H9 (cell line): ENCODE measurements at regions not wholly inside any gene's neighbourhood (a gene's known extent, or its start where the extent isn't known, plus 50 kb on each side); places are given as distances from the start of the nearest gene placed in this dataset.

Experiments used
- DNase-seq: peaks from one replicate; pipeline ENCODE4 v3.0.0-alpha.2; 2017
- H2AFZ ChIP-seq: one replicate; pipeline ENCODE4 v1.6.1; 2013; ENCODE audit warnings: mild to moderate bottlenecking, low read length, control low read depth, moderate library complexity
- H2AK5ac ChIP-seq: 2 replicates; pipeline ENCODE4 v1.6.1; 2013; ENCODE audit warnings: low read length, control low read depth, mixed read lengths; ENCODE audit not compliant: insufficient read length
- H2BK120ac ChIP-seq: one replicate; pipeline ENCODE4 v1.6.1; 2013; ENCODE audit warnings: low read depth, mild to moderate bottlenecking, low read length, control low read depth, inconsistent platforms; ENCODE audit not compliant: poor library complexity, severe bottlenecking
- H2BK12ac ChIP-seq: 2 replicates; pipeline ENCODE4 v1.6.1; 2013; ENCODE audit warnings: low read length, control low read depth, mixed read lengths, low read depth; ENCODE audit not compliant: insufficient read length
- H2BK15ac ChIP-seq: 2 replicates; pipeline ENCODE4 v1.6.1; 2013; ENCODE audit warnings: low read depth, low read length, control low read depth
- H2BK20ac ChIP-seq: one replicate; pipeline ENCODE4 v1.6.1; 2013; ENCODE audit warnings: low read depth, mild to moderate bottlenecking, low read length, control low read depth, inconsistent platforms; ENCODE audit not compliant: poor library complexity, severe bottlenecking
- H2BK5ac ChIP-seq: 2 replicates; pipeline ENCODE4 v1.6.1; 2013; ENCODE audit warnings: low read length, control low read depth, mixed read lengths; ENCODE audit not compliant: insufficient read length
- H3K14ac ChIP-seq: 2 replicates; pipeline ENCODE4 v1.6.1; 2013; ENCODE audit warnings: low read length, control low read depth; ENCODE audit not compliant: insufficient read depth
- H3K18ac ChIP-seq: 2 replicates; pipeline ENCODE4 v1.6.1; 2013; ENCODE audit warnings: low read depth, mild to moderate bottlenecking, mixed read lengths, low read length, control low read depth; ENCODE audit not compliant: insufficient read length
- H3K23ac ChIP-seq: 2 replicates; pipeline ENCODE4 v1.6.1; 2013; ENCODE audit warnings: low read length, control low read depth, mixed read lengths, low read depth; ENCODE audit not compliant: insufficient read length
- H3K23me2 ChIP-seq: 2 replicates; pipeline ENCODE4 v1.6.1; 2013; ENCODE audit warnings: low read depth, mild to moderate bottlenecking, mixed read lengths, low read length, control low read depth; ENCODE audit not compliant: insufficient read length, poor library complexity, severe bottlenecking
- H3K27ac ChIP-seq: 2 replicates; pipeline ENCODE4 v1.5.1; 2013; ENCODE audit warnings: low read length, control low read depth, mixed read lengths, low read depth; ENCODE audit not compliant: insufficient read length
- H3K27me3 ChIP-seq: 2 replicates; pipeline ENCODE4 v1.6.1; 2013; ENCODE audit warnings: low read length, control low read depth, inconsistent platforms; ENCODE audit not compliant: insufficient read depth
- H3K4ac ChIP-seq: 2 replicates; pipeline ENCODE4 v1.6.1; 2013; ENCODE audit warnings: low read depth, mild to moderate bottlenecking, control low read depth, inconsistent platforms, low read length, moderate library complexity
- H3K4me1 ChIP-seq: 2 replicates; pipeline ENCODE4 v1.6.1; 2013; ENCODE audit warnings: low read length, control low read depth, inconsistent platforms; ENCODE audit not compliant: insufficient read depth
- H3K4me2 ChIP-seq: 2 replicates; pipeline ENCODE4 v1.6.1; 2013; ENCODE audit warnings: low read length, control low read depth, mixed read lengths; ENCODE audit not compliant: insufficient read length, insufficient read depth
- H3K56ac ChIP-seq: 2 replicates; pipeline ENCODE4 v1.6.1; 2013; ENCODE audit warnings: low read depth, mild to moderate bottlenecking, mixed read lengths, low read length, control low read depth; ENCODE audit not compliant: insufficient read length
- H3K79me1 ChIP-seq: 2 replicates; pipeline ENCODE4 v1.6.1; 2013; ENCODE audit warnings: low read depth, mild to moderate bottlenecking, moderate library complexity, low read length, control low read depth, inconsistent platforms; ENCODE audit not compliant: insufficient read depth, poor library complexity, severe bottlenecking
- H3K79me2 ChIP-seq: 2 replicates; pipeline ENCODE4 v1.6.1; 2013; ENCODE audit warnings: low read length, control low read depth, inconsistent platforms; ENCODE audit not compliant: insufficient read depth
- H3K9ac ChIP-seq: 2 replicates; pipeline ENCODE4 v1.6.1; 2013; ENCODE audit warnings: low read length, control low read depth, mixed read lengths; ENCODE audit not compliant: insufficient read length; ENCODE audit errors: extremely low read depth
- H3K9me3 ChIP-seq: one replicate; pipeline ENCODE4 v1.6.1; 2013; ENCODE audit warnings: low read depth, low read length, inconsistent platforms; ENCODE audit not compliant: control insufficient read depth
- H3T11ph ChIP-seq: one replicate; pipeline ENCODE4 v1.6.1; 2013; ENCODE audit warnings: mild to moderate bottlenecking, low read length, control low read depth, inconsistent platforms
- H4K20me1 ChIP-seq: one replicate; pipeline ENCODE4 v1.6.1; 2013; ENCODE audit not compliant: control insufficient read depth, insufficient read length, insufficient read depth
- H4K5ac ChIP-seq: 2 replicates; pipeline ENCODE4 v1.6.1; 2013; ENCODE audit warnings: low read depth, mild to moderate bottlenecking, mixed read lengths, low read length, control low read depth; ENCODE audit not compliant: insufficient read length
- H4K8ac ChIP-seq: replicated peaks from 2 replicates; pipeline ENCODE4 v1.6.1; 2013; ENCODE audit warnings: low read length, control low read depth, mixed read lengths, low read depth; ENCODE audit not compliant: insufficient read length
- H4K91ac ChIP-seq: 2 replicates; pipeline ENCODE4 v1.6.1; 2013; ENCODE audit warnings: low read depth, mild to moderate bottlenecking, moderate library complexity, mixed read lengths, low read length, control low read depth; ENCODE audit not compliant: insufficient read length
- H3K27ac Mint-ChIP-seq, 3 experiments: 2 replicates in 2 of 3; 3 replicates in 1 of 3; pipeline ENCODE4 v1.8.0; 2020 to 2021; ENCODE audit warnings: mixed read lengths in 3 of 3, mild to moderate bottlenecking in 1 of 3, moderate library complexity in 1 of 3
- H3K27me3 Mint-ChIP-seq: 2 replicates; pipeline ENCODE4 v1.8.0; 2021; ENCODE audit warnings: low read depth, mild to moderate bottlenecking, moderate library complexity, mixed read lengths
- H3K36me3 Mint-ChIP-seq, 3 experiments: 2 replicates in 2 of 3; 3 replicates in 1 of 3; pipeline ENCODE4 v1.8.0; 2020 to 2021; ENCODE audit warnings: low read depth in 3 of 3, mixed read lengths in 3 of 3; ENCODE audit not compliant: insufficient read depth in 1 of 3
- H3K4me1 Mint-ChIP-seq, 2 experiments: 2 replicates each; pipeline ENCODE4 v1.8.0; 2020; ENCODE audit warnings: mixed read lengths in 2 of 2
- H3K4me3 Mint-ChIP-seq, 2 experiments: 2 replicates in 1 of 2; 3 replicates in 1 of 2; pipeline ENCODE4 v1.8.0; 2020 to 2021; ENCODE audit warnings: mild to moderate bottlenecking in 2 of 2, mixed read lengths in 2 of 2, moderate library complexity in 1 of 2
- H3K9me3 Mint-ChIP-seq, 2 experiments: 2 replicates in 1 of 2; 3 replicates in 1 of 2; pipeline ENCODE4 v1.8.0; 2020; ENCODE audit warnings: mild to moderate bottlenecking in 2 of 2, mixed read lengths in 2 of 2, moderate library complexity in 1 of 2
- CTCF ChIP-seq: fragments of 200-600 bp; sonication (generic); conservative IDR thresholded peaks from 3 replicates; pipeline ENCODE4 v1.8.0; 2021; ENCODE audit warnings: antibody characterized with exemption, mild to moderate bottlenecking
- WGBS: extraction: QIAGEN DNeasy Blood & Tissue Kit; methylation state at CpG from one replicate; pipeline ENCODE4 v1.1.7; 2013; ENCODE audit warnings: missing lambda C conversion rate, low lambda C conversion rate, mixed read lengths; ENCODE audit not compliant: insufficient read length; ENCODE audit errors: extremely low coverage; 5-methylcytosine and 5-hydroxymethylcytosine counted together

DNA sequence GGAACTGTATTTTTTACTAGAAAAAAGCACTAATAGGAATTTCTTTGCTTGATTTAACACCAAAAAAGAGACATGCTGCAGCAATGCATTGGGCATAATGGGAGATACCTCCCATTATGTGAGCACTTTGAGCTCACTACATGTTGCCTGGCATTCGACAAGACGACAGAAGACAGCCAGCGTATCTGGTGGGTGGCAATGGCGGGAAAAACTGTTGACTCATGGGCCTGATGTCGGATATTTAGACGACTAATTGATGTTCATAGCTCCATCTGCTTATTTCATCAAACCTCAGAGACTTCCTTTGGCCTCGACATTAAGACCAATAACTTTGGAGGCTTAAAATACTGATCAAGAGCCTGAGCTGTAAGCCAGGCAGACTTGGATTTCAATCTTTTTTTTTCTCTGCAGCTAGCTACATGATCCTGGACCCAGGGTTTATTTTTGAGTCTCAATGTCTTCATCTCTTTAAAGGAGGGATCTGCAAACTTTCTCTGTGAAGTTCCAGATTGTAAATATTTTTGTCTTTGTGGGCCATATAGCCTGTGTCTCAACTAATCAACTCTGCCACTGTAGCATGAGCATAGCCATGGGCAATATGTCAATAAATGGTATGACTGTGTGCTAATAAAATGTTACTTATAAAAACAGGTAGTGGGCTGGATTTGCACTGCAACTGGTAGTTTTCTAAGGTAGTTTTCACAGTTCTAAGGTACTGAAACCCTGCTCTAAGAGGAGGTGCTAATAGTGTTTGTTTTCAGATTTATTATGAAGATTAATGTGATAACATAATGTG is 375.1 kb downstream of the METTL15 start:
- Histone ChIP-seq H3K27me3 (no peaks in the 10 kb centered on the region), H2BK15ac (no peak overlapping the region), H3K4me1 (no peaks in the 10 kb centered on the region), H3K9ac (no peak overlapping the region), H4K91ac (no peak overlapping the region), H3K18ac (no peak overlapping the region), H3K4ac (no peak overlapping the region), H3K9me3 (no peaks in the 10 kb centered on the region), H3K27ac (no peak overlapping the region), H3K14ac (no peak overlapping the region), H2BK120ac (no peak overlapping the region), H2AFZ (no peak overlapping the region), H3K79me1 (no peaks in the 10 kb centered on the region), H3K79me2 (no peaks in the 10 kb centered on the region), H2BK5ac (no peak overlapping the region), H2BK12ac (no peak overlapping the region), H3K56ac (no peak overlapping the region), H4K20me1 (no peaks in the 10 kb centered on the region), H4K8ac (no peak overlapping the region), H3T11ph (no peak overlapping the region), H3K23me2 (no peaks in the 10 kb centered on the region), H2BK20ac (no peak overlapping the region), H2AK5ac (no peak overlapping the region), H3K23ac (no peak overlapping the region), H3K4me2 (no peak overlapping the region), H4K5ac (no peak overlapping the region)
- no peaks in the 10 kb centered on the region for H3K9me3 Mint-ChIP-seq
- WGBS: no CpG with 5 or more reads among the region's 7 CpGs
- no peaks in the 10 kb centered on the region for H3K36me3 Mint-ChIP-seq
- H3K27me3 Mint-ChIP-seq: no peaks in the 10 kb centered on the region
- no peak overlapping the region for H3K27ac Mint-ChIP-seq
- TF ChIP-seq CTCF: no peak
- no peak for DNase-seq
- H3K4me1 Mint-ChIP-seq: peaks cover 3 to 4% of the 10 kb centered on the region in 2 experiments; a peak in 2 of 4 replicates
- H3K4me3 Mint-ChIP-seq: no peak overlapping the region
